ENCODE measurements at regions not wholly inside any gene's neighbourhood (a gene's known extent, or its start where the extent isn't known, plus 50 kb on each side); places are given as distances from the start of the nearest gene placed in this dataset.

- Histone ChIP-seq H3K4me2 (no peak overlapping the region), H3K79me2 (ENCODE audit: insufficient read depth, low read depth) (no peaks in the 10 kb centered on the region), H2AFZ (ENCODE audit: low read depth) (no peak overlapping the region), H3K27ac (no peak overlapping the region), H3K4me1 (ENCODE audit: low read depth, poor library complexity, severe bottlenecking) (peaks cover 6% of the 10 kb centered on the region), H3K27me3 (ENCODE audit: insufficient read depth, low read depth) (no peaks in the 10 kb centered on the region), H3K4me3 (IDR thresholded peaks at IDR 0.05; ENCODE audit: insufficient read depth, low read depth, low read length) (no peak overlapping the region), H4K20me1 (ENCODE audit: insufficient read depth) (no peaks in the 10 kb centered on the region), H3K9ac (no peak overlapping the region), H3K36me3 (ENCODE audit: insufficient read depth) (no peaks in the 10 kb centered on the region)
- TF ChIP-seq CTCF (conservative IDR thresholded peaks at IDR 0.05; ENCODE audit: low read depth, low read length): no peak
Measured at GRCh38 chr22:22047266-22047665, 64.7 kb upstream of the TOP3B start.

DNA sequence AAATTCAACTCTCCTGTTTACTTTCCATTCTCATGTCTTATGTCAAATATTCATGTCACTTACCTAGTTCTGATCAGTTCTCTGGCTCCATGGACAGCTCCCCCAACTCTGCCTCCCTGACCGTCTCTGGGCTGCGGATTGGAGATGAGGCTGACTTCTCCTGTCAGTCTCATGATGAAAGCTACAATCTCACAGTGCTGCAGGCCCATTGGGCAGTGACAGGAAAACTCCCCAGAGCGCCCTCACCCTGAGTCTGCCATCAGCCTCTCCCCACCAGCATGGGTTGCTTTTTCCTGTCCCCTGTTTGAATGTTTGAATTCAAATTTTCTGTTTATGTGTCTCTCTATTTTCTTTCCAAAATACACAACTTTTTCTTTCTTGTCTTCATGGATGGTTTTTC is 63.8 kb upstream of the TOP3B start:
- Histone ChIP-seq H3K4me1 (ENCODE audit: low read depth, poor library complexity, severe bottlenecking) (peaks cover 15% of the 10 kb centered on the region), H2AFZ (ENCODE audit: low read depth) (no peak overlapping the region)
- no peak for TF ChIP-seq CTCF (conservative IDR thresholded peaks at IDR 0.05; ENCODE audit: low read depth, low read length)

GRCh38 chr22:22045571-22046335 is 63.2 kb upstream of the TOP3B start:
- no peak overlapping the region for H2AFZ ChIP-seq (ENCODE audit: low read depth)
- no peak for TF ChIP-seq CTCF (conservative IDR thresholded peaks at IDR 0.05; ENCODE audit: low read depth, low read length)
- H3K79me2 ChIP-seq (ENCODE audit: insufficient read depth, low read depth): no peaks in the 10 kb centered on the region
- no peaks in the 10 kb centered on the region for H3K36me3 ChIP-seq (ENCODE audit: insufficient read depth)
- no peak overlapping the region for H3K27ac ChIP-seq
- no peak overlapping the region for H3K4me3 ChIP-seq (IDR thresholded peaks at IDR 0.05; ENCODE audit: insufficient read depth, low read depth, low read length)
- H3K4me1 ChIP-seq (ENCODE audit: low read depth, poor library complexity, severe bottlenecking): peaks cover 21% of the 10 kb centered on the region
- no peaks in the 10 kb centered on the region for H4K20me1 ChIP-seq (ENCODE audit: insufficient read depth)
- H3K9ac ChIP-seq: no peak overlapping the region
- H3K4me2 ChIP-seq: no peak overlapping the region
- H3K27me3 ChIP-seq (ENCODE audit: insufficient read depth, low read depth): no peaks in the 10 kb centered on the region

More for the DNA sequence above, 63.8 kb upstream of the TOP3B start:
- Histone ChIP-seq H4K20me1 (ENCODE audit: insufficient read depth) (no peaks in the 10 kb centered on the region), H3K4me3 (IDR thresholded peaks at IDR 0.05; ENCODE audit: insufficient read depth, low read depth, low read length) (no peak overlapping the region), H3K79me2 (ENCODE audit: insufficient read depth, low read depth) (no peaks in the 10 kb centered on the region), H3K36me3 (ENCODE audit: insufficient read depth) (no peaks in the 10 kb centered on the region), H3K4me2 (no peak overlapping the region), H3K9ac (no peak overlapping the region), H3K27me3 (ENCODE audit: insufficient read depth, low read depth) (no peaks in the 10 kb centered on the region), H3K27ac (no peak overlapping the region)

DNA sequence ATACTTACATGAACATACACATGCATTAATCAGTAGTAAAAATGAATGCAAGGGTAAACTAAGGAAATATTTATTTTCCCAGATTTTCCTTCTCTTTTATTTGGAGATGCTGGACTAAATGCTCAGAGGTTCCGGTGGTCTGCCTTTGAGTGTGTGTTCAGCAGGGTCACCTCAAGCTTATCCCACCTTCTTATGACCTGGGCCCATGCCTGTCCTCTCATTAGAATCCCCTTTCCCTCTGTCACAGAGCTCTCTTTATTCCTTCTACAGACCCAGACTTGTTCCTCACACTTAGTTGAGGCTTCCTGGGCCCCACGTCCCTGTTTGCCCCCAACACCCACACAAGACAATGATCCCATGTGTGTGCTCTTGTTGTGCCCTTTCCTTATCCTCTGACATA is 61.6 kb upstream of the TOP3B start:
- no peaks in the 10 kb centered on the region for H3K27me3 ChIP-seq (ENCODE audit: insufficient read depth, low read depth)
- H4K20me1 ChIP-seq (ENCODE audit: insufficient read depth): no peaks in the 10 kb centered on the region
- no peak overlapping the region for H3K27ac ChIP-seq
- H3K36me3 ChIP-seq (ENCODE audit: insufficient read depth): no peaks in the 10 kb centered on the region
- no peaks in the 10 kb centered on the region for H3K79me2 ChIP-seq (ENCODE audit: insufficient read depth, low read depth)
- H3K9ac ChIP-seq: no peak overlapping the region
- H3K4me3 ChIP-seq (IDR thresholded peaks at IDR 0.05; ENCODE audit: insufficient read depth, low read depth, low read length): no peak overlapping the region
- H2AFZ ChIP-seq (ENCODE audit: low read depth): no peak overlapping the region
- H3K4me1 ChIP-seq (ENCODE audit: low read depth, poor library complexity, severe bottlenecking): peaks cover 21% of the 10 kb centered on the region
- H3K4me2 ChIP-seq: no peak overlapping the region
- TF ChIP-seq CTCF (conservative IDR thresholded peaks at IDR 0.05; ENCODE audit: low read depth, low read length): no peak
